ENCODE measurements at regions not wholly inside any gene's neighbourhood (a gene's known extent, or its start where the extent isn't known, plus 50 kb on each side); places are given as distances from the start of the nearest gene placed in this dataset.

- TF ChIP-seq, protein P1, sequence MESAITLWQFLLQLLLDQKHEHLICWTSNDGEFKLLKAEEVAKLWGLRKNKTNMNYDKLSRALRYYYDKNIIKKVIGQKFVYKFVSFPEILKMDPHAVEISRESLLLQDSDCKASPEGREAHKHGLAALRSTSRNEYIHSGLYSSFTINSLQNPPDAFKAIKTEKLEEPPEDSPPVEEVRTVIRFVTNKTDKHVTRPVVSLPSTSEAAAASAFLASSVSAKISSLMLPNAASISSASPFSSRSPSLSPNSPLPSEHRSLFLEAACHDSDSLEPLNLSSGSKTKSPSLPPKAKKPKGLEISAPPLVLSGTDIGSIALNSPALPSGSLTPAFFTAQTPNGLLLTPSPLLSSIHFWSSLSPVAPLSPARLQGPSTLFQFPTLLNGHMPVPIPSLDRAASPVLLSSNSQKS (CRISPR knock-in tag; IDR thresholded peaks at IDR 0.05): no peak
Measured at GRCh38 chr2:136383167-136383566, 265.2 kb upstream of the CXCR4 start (continued).

- Histone ChIP-seq H3K9me1 (ENCODE audit: control insufficient read depth, insufficient read depth, low read length) (no peaks in the 10 kb centered on the region), H4K20me1 (replicated peaks; ENCODE audit: control insufficient read depth, insufficient read depth, low read length) (peaks cover 3% of the 10 kb centered on the region; the same call in 1 of the 2 replicates), H3K79me2 (ENCODE audit: control insufficient read depth, insufficient read depth, low read length) (no peaks in the 10 kb centered on the region), H3K27ac (ENCODE audit: extremely low read depth, low read depth, low read length) (no peak overlapping the region), H3K27me3 (ENCODE audit: control insufficient read depth in 2 of 2, insufficient read depth in 2 of 2, low read length in 2 of 2) (no peaks in the 10 kb centered on the region), H3K4me3 (no peak overlapping the region), H3K36me3 (ENCODE audit: control insufficient read depth, insufficient read depth, low read length) (no peaks in the 10 kb centered on the region), H3K4me1 (replicated peaks in 1 of 2; ENCODE audit: control insufficient read depth in 2 of 2, insufficient read depth in 2 of 2, low read length in 2 of 2) (no peaks in the 10 kb centered on the region), H3K9ac (ENCODE audit: insufficient read depth in 1 of 2, low read depth in 2 of 2, low read length in 2 of 2) (no peak overlapping the region), H3K4me2 (ENCODE audit: insufficient read depth, low read length) (no peak overlapping the region), H3K9me3 (replicated peaks; ENCODE audit: control insufficient read depth, insufficient read depth, low read depth, low read length) (no peaks in the 10 kb centered on the region; the same call in 1 of the 2 replicates), H2AFZ (ENCODE audit: low read depth, low read length) (no peak overlapping the region)
- no peak for ATAC-seq
- under 1% methylated on average over 14 of the region's 14 CpGs for WGBS (ENCODE audit: insufficient coverage, low coverage, missing lambda C conversion rate)
- FAIRE-seq: no peak
- POLR2A ChIA-PET: interaction anchor here (0.8 kb wide), 1 partner anchor 295 kb away, joined by 3 read pairs; no protein-coding TSS in a partner anchor
- CTCF ChIA-PET (ENCODE audit: low intra/inter-chr PET ratio): no interaction called here
- in situ Hi-C loops (cut with MboI): loop anchor here (25.0 kb wide), 1 partner anchor 1395 kb away; no protein-coding TSS in a partner anchor
- intact Hi-C loops (cut with micrococcal nuclease): loop anchor here (10.0 kb wide), 1 partner anchor 1377 kb away; no protein-coding TSS in a partner anchor
- BruUV-seq (replicated peaks): no TSS peak
- no peak for DNase-seq (ENCODE audit: extremely low read depth in 1 of 4, low spot score in 3 of 4)
- no peak for TF ChIP-seq FOXP4 (CRISPR knock-in tag; IDR thresholded peaks at IDR 0.05; ENCODE audit: borderline replicate concordance)
- no peak for TF ChIP-seq FOXJ2 (tag; IDR thresholded peaks at IDR 0.05)
- TF ChIP-seq NFE2L1 (tag; IDR thresholded peaks at IDR 0.05; ENCODE audit: borderline replicate concordance, low read depth): no peak
- TF ChIP-seq SIX5 (IDR thresholded peaks at IDR 0.05; ENCODE audit: borderline replicate concordance in 1 of 2, insufficient read depth in 1 of 2, low read depth in 1 of 2, low read length in 2 of 2): no peak
- no peak for TF ChIP-seq BRF1 (IDR thresholded peaks at IDR 0.05; ENCODE audit: borderline replicate concordance, extremely low read depth, insufficient read length)
- no peak for TF ChIP-seq PHF21A (IDR thresholded peaks at IDR 0.05; ENCODE audit: borderline replicate concordance, low read depth)
- TF ChIP-seq ERF (CRISPR knock-in tag; IDR thresholded peaks at IDR 0.05): no peak
- no peak for TF ChIP-seq FOS (IDR thresholded peaks at IDR 0.05; ENCODE audit: extremely low read depth, insufficient read length)
- TF ChIP-seq DDX20 (tag; IDR thresholded peaks at IDR 0.05; ENCODE audit: low read depth): no peak
- TF ChIP-seq, protein P2, sequence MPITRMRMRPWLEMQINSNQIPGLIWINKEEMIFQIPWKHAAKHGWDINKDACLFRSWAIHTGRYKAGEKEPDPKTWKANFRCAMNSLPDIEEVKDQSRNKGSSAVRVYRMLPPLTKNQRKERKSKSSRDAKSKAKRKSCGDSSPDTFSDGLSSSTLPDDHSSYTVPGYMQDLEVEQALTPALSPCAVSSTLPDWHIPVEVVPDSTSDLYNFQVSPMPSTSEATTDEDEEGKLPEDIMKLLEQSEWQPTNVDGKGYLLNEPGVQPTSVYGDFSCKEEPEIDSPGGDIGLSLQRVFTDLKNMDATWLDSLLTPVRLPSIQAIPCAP (CRISPR knock-in tag; IDR thresholded peaks at IDR 0.05; ENCODE audit: borderline replicate concordance): no peak
- TF ChIP-seq ZNF134 (CRISPR knock-in tag; conservative IDR thresholded peaks at IDR 0.05): no peak
- no peak for TF ChIP-seq MLLT1 (IDR thresholded peaks at IDR 0.05)
- no peak for TF ChIP-seq SPI1 (IDR thresholded peaks at IDR 0.05; ENCODE audit: borderline replicate concordance, low read depth, low read length)
Measured at GRCh38 chr2:136381722-136382633, 264.0 kb upstream of the CXCR4 start.
